ENCODE measurements at regions not wholly inside any gene's neighbourhood (a gene's known extent, or its start where the extent isn't known, plus 50 kb on each side); places are given as distances from the start of the nearest gene placed in this dataset.

DNA sequence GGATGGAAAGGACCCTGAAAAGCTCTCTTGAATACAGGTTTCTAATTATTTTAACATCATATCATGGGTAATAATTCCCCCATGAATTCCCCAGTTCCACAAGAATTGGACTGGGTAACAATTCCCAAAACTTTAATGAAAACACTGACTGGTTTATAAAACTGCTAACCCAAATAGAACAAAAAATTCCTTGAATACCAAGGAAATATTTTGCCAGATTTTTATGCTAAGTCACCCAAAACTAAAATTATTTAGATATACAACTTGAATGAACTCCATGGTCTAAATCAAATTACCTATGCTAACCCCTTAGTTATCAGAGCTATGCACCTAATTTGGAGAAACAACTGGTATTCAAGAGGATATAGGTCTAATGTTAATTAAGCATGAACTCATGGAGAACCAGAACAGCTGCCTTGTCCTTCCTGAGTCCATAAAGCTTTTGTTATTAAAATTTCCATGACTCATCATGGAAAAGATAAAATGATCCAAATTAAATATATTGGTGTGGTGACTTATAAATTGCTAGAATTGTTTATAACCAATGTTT lies 164.9 kb upstream of the TUT7 start:
- TF ChIP-seq POLR2A (IDR thresholded peaks at IDR 0.05; ENCODE audit: low read length) (no peak), GATA1 (IDR thresholded peaks at IDR 0.05; ENCODE audit: low read depth, low read length) (no peak)

All from erythroblast (primary cell).